NCI-H2196 treated with DMSO at 0.1 percent for 48 hours (cell line): ENCODE measurements at regions not wholly inside any gene's neighbourhood (a gene's known extent, or its start where the extent isn't known, plus 50 kb on each side); places are given as distances from the start of the nearest gene placed in this dataset.

ENCODE experiments used
- DNase-seq: peaks from one replicate; lab custom pipeline; 2025; ENCODE audit not compliant: unreplicated experiment; lab: John Stamatoyannopoulos, UW

- no peak for DNase-seq
These were observed 1494.0 kb upstream of the TMEM132C start for GRCh38 chr12:126773012-126773411.

- DNase-seq, result no peak
These were observed 1493.5 kb upstream of the TMEM132C start for GRCh38 chr12:126773491-126773890.

- no peak for DNase-seq
These were observed 1490.8 kb upstream of the TMEM132C start for GRCh38 chr12:126776026-126776655.

- DNase-seq, result no peak
These were observed 1486.6 kb upstream of the TMEM132C start for GRCh38 chr12:126780343-126780742.

- no peak for DNase-seq
These were observed 1485.4 kb upstream of the TMEM132C start for GRCh38 chr12:126781593-126781992.

GRCh38 chr12:126782083-126782482, 1484.9 kb upstream of the TMEM132C start:
- DNase-seq, result no peak

GRCh38 chr12:126784328-126784921, 1482.5 kb upstream of the TMEM132C start:
- peak; percentile 3 for DNase-seq

- DNase-seq, result no peak
These were observed 1477.0 kb upstream of the TMEM132C start for GRCh38 chr12:126789963-126790362.

GRCh38 chr12:126791122-126791521, 1475.8 kb upstream of the TMEM132C start:
- no peak for DNase-seq

GRCh38 chr12:126792411-126792810, 1474.6 kb upstream of the TMEM132C start:
- no peak for DNase-seq

GRCh38 chr12:126797525-126797924, 1469.4 kb upstream of the TMEM132C start:
- no peak for DNase-seq

- no peak for DNase-seq
These were observed 1468.5 kb upstream of the TMEM132C start for GRCh38 chr12:126798449-126798848.

GRCh38 chr12:126807312-126807865, 1459.6 kb upstream of the TMEM132C start:
- no peak for DNase-seq

GRCh38 chr12:126811391-126811790, 1455.6 kb upstream of the TMEM132C start:
- DNase-seq, result no peak

- DNase-seq, result no peak
These were observed 1447.4 kb upstream of the TMEM132C start for GRCh38 chr12:126819554-126819953.

GRCh38 chr12:126830778-126831680, 1435.9 kb upstream of the TMEM132C start:
- DNase-seq, result no peak

- no peak for DNase-seq
These were observed 1429.3 kb upstream of the TMEM132C start for GRCh38 chr12:126837697-126838096.

- DNase-seq, result no peak
These were observed 1422.9 kb upstream of the TMEM132C start for GRCh38 chr12:126843915-126844669.

- DNase-seq, result no peak
These were observed 1419.9 kb upstream of the TMEM132C start for GRCh38 chr12:126847005-126847629.

GRCh38 chr12:126855768-126856167, 1411.2 kb upstream of the TMEM132C start:
- no peak for DNase-seq
